22Rv1 (cell line): ENCODE measurements at regions not wholly inside any gene's neighbourhood (a gene's known extent, or its start where the extent isn't known, plus 50 kb on each side); places are given as distances from the start of the nearest gene placed in this dataset.

Experiments
- H3K27ac ChIP-seq: fragments of 450-650 bp; 2 replicates; pipeline ENCODE4 v1.5.1; 2017
- ZFX ChIP-seq: fragments of 450-650 bp; IDR thresholded peaks from 2 replicates; pipeline ENCODE4 v1.6.1; 2017; ENCODE audit warnings: antibody characterized with exemption, borderline replicate concordance
- TF ChIP-seq, protein P1 (sequence below): fragments of 450-650 bp; IDR thresholded peaks from 2 replicates; pipeline ENCODE4 v1.5.1; 2017; ENCODE audit warnings: mild to moderate bottlenecking

GRCh38 chr7:68394131-68394530 is 1204.1 kb upstream of the AUTS2 start:
- H3K27ac ChIP-seq: no peak overlapping the region
- TF ChIP-seq, protein P1, sequence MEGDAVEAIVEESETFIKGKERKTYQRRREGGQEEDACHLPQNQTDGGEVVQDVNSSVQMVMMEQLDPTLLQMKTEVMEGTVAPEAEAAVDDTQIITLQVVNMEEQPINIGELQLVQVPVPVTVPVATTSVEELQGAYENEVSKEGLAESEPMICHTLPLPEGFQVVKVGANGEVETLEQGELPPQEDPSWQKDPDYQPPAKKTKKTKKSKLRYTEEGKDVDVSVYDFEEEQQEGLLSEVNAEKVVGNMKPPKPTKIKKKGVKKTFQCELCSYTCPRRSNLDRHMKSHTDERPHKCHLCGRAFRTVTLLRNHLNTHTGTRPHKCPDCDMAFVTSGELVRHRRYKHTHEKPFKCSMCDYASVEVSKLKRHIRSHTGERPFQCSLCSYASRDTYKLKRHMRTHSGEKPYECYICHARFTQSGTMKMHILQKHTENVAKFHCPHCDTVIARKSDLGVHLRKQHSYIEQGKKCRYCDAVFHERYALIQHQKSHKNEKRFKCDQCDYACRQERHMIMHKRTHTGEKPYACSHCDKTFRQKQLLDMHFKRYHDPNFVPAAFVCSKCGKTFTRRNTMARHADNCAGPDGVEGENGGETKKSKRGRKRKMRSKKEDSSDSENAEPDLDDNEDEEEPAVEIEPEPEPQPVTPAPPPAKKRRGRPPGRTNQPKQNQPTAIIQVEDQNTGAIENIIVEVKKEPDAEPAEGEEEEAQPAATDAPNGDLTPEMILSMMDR: no peak
- no peak for TF ChIP-seq ZFX

DNA sequence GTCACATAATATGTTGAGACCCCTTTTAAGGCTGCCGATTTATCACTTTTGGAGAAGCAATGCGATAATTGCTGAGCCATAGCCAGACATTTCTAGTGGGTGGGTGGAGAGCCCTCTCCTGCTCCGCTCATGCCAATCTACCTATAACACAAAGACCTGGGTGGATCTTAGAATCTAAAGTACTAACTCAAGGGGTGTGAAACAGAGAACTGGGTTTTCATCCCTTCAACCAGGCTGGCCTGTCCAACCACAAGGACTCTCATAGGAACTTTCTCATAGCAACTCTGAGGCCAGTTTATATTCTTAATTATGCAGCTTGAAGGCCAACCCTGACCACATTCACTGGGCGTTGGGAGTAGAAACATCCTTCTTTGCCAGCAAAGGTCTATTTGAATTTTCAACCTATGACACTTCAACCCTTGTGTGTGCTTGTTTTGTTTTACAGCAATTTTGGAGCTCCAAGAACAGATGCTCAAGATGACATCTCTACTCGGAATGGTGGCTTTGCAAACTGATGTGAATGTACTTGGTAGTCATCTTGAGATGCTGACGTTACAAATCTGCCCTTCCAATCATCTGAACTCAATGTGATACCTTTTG is 1198.2 kb upstream of the AUTS2 start:
- no peak overlapping the region for H3K27ac ChIP-seq
- TF ChIP-seq, protein P1: no peak
- TF ChIP-seq ZFX: no peak

DNA sequence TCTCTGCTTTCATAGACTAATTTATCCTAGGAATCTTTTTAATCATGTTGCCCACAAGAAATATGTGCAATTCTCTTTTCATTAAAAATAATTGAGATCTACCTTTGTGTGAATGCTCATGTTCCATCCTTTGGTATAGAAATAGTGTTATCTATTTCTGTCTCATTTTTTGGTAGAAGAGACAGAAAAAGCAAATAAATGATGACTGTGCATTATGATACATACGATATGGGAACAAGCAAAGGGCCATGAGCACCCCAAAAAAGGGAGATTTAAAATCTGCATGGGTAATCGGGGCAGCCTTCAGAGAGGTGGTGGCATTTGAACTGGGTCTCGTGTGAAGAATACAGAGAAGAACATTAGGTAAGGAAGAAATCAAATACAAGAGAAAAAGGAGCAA is 1197.5 kb upstream of the AUTS2 start:
- H3K27ac ChIP-seq: no peak overlapping the region
- TF ChIP-seq ZFX: no peak
- TF ChIP-seq, protein P1: no peak

- H3K27ac ChIP-seq: no peak overlapping the region
- no peak for TF ChIP-seq ZFX
- TF ChIP-seq, protein P1: no peak
Measured at GRCh38 chr7:68401313-68401712, 1197.0 kb upstream of the AUTS2 start.

- TF ChIP-seq, protein P1: no peak
- TF ChIP-seq ZFX: no peak
- H3K27ac ChIP-seq: no peak overlapping the region
Measured at GRCh38 chr7:68406480-68406879, 1191.8 kb upstream of the AUTS2 start.

GRCh38 chr7:68407460-68407859 is 1190.8 kb upstream of the AUTS2 start:
- H3K27ac ChIP-seq: no peak overlapping the region
- TF ChIP-seq, protein P1: no peak
- TF ChIP-seq ZFX: no peak

DNA sequence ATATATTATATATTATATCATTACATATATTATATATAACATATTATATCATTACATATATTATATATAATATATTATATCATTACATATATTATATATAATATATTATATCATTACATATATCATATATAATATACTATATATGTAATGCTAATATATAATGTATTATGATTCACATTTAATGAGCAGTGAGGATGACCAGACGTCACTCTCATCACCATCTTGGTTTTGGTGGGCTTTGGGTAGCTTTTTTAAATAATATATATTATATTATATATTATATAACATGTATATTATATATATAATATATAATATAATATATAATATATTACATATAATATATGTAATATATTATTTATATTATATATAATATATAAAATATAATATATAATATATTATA is 1189.4 kb upstream of the AUTS2 start:
- TF ChIP-seq ZFX: no peak
- TF ChIP-seq, protein P1: no peak
- no peak overlapping the region for H3K27ac ChIP-seq
